Brain microvascular endothelial cell (primary cell): ENCODE measurements at regions not wholly inside any gene's neighbourhood (a gene's known extent, or its start where the extent isn't known, plus 50 kb on each side); places are given as distances from the start of the nearest gene placed in this dataset.

Experiments
- DNase-seq: peaks from one replicate; pipeline ENCODE4 v3.0.0-alpha.2; 2020
- H3K27ac ChIP-seq: fragments of 250-450 bp; sonication (Bioruptor Pico); 2 replicates; pipeline ENCODE4 v1.5.1; 2020; ENCODE audit warnings: mild to moderate bottlenecking, moderate library complexity
- H3K27me3 ChIP-seq: fragments of 250-450 bp; sonication (Bioruptor Pico); replicated peaks from 2 replicates; pipeline ENCODE4 v1.5.1; 2020; ENCODE audit warnings: mild to moderate bottlenecking
- H3K36me3 ChIP-seq: fragments of 250-450 bp; sonication (Bioruptor Pico); replicated peaks from 2 replicates; pipeline ENCODE4 v1.5.1; 2020; ENCODE audit warnings: mild to moderate bottlenecking
- H3K4me3 ChIP-seq: 2 replicates; pipeline ENCODE4 v1.5.1; 2011; ENCODE audit warnings: low read depth, mild to moderate bottlenecking, control low read depth, low read length, moderate library complexity
- in situ Hi-C: cut with HindIII; loops from 2 replicates; pipeline ENCODE4 v1.10.0; 2017; ENCODE audit warnings: low sequenced_read_pairs, low pct_ligation_motif_present
- TF ChIP-seq, protein P1 (sequence below): IDR thresholded peaks from 2 replicates; pipeline ENCODE4 v1.5.1; 2011; ENCODE audit warnings: low read depth, mild to moderate bottlenecking, moderate library complexity, low read length, control low read depth, inconsistent platforms; ENCODE audit errors: missing control alignments

GRCh38 chr1:238451781-238452310, 561.1 kb upstream of the ZP4 start:
- TF ChIP-seq, protein P1, sequence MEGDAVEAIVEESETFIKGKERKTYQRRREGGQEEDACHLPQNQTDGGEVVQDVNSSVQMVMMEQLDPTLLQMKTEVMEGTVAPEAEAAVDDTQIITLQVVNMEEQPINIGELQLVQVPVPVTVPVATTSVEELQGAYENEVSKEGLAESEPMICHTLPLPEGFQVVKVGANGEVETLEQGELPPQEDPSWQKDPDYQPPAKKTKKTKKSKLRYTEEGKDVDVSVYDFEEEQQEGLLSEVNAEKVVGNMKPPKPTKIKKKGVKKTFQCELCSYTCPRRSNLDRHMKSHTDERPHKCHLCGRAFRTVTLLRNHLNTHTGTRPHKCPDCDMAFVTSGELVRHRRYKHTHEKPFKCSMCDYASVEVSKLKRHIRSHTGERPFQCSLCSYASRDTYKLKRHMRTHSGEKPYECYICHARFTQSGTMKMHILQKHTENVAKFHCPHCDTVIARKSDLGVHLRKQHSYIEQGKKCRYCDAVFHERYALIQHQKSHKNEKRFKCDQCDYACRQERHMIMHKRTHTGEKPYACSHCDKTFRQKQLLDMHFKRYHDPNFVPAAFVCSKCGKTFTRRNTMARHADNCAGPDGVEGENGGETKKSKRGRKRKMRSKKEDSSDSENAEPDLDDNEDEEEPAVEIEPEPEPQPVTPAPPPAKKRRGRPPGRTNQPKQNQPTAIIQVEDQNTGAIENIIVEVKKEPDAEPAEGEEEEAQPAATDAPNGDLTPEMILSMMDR = no peak
- no peak overlapping the region for H3K4me3 ChIP-seq
- H3K27me3 ChIP-seq = no peaks in the 10 kb centered on the region
- in situ Hi-C loops = loop anchor here (25.0 kb wide), 1 partner anchor 210 kb away; no protein-coding TSS in a partner anchor
- H3K36me3 ChIP-seq = no peaks in the 10 kb centered on the region
- DNase-seq = no peak
- H3K27ac ChIP-seq = no peak overlapping the region

DNA sequence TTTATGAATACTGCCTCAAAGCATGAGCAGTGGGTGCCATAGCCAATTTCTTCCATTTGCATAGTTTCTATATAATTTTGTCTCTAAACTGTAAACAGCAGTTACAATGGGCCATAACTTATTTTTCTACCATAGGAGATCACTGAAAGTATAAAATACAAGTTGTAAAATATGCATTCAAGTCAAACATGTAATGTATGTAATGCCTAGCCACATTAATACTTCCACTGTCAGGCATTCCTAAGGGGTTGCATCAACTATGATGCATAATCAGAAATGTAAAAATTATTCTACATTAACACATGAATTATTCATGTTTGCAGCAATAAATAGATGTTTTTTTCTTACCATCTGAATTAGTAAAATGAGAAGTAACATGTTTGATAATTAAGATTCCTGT, 560.3 kb upstream of the ZP4 start:
- Histone ChIP-seq H3K27me3 (no peaks in the 10 kb centered on the region), H3K36me3 (no peaks in the 10 kb centered on the region), H3K4me3 (no peak overlapping the region), H3K27ac (no peak overlapping the region)
- in situ Hi-C loops = loop anchor here (25.0 kb wide), 1 partner anchor 211 kb away; no protein-coding TSS in a partner anchor
- TF ChIP-seq, protein P1 = no peak
- DNase-seq = no peak

DNA sequence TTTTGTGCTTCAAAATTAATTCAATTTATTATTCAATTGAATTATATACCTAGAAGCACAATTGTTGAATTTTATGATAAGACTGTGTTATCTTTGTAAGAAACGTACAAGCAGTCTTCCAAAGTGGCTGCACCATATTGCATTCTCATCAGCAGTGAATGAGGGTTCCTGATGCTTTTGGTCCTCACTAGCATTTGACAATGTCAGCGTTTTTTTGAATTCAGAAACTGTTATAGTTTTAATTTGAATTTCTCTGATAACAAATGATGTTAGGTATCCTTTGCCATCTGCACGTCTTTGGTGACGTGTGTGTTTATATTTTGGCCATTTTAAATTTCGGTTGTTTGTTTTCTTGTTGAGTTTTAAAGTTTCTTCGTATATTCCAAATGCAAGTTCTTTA, 553.0 kb upstream of the ZP4 start:
- DNase-seq = no peak
- Histone ChIP-seq H3K4me3 (no peak overlapping the region), H3K27me3 (no peaks in the 10 kb centered on the region), H3K27ac (no peak overlapping the region), H3K36me3 (no peaks in the 10 kb centered on the region)
- in situ Hi-C loops = no loop called here
- TF ChIP-seq, protein P1 = no peak

GRCh38 chr1:238439511-238439910, 548.8 kb upstream of the ZP4 start:
- no peak for DNase-seq
- Histone ChIP-seq H3K27me3 (no peaks in the 10 kb centered on the region), H3K36me3 (no peaks in the 10 kb centered on the region), H3K27ac (no peak overlapping the region), H3K4me3 (no peak overlapping the region)
- in situ Hi-C loops = no loop called here
- TF ChIP-seq, protein P1 = no peak

- Histone ChIP-seq H3K36me3 (no peaks in the 10 kb centered on the region), H3K27me3 (no peaks in the 10 kb centered on the region), H3K4me3 (no peak overlapping the region), H3K27ac (no peak overlapping the region)
- in situ Hi-C loops = no loop called here
- no peak for DNase-seq
- TF ChIP-seq, protein P1 = no peak
These were observed 547.9 kb upstream of the ZP4 start for GRCh38 chr1:238438311-238439270.
